SU-DHL-6 (cell line): ENCODE measurements at regions not wholly inside any gene's neighbourhood (a gene's known extent, or its start where the extent isn't known, plus 50 kb on each side); places are given as distances from the start of the nearest gene placed in this dataset.

Source experiments
- H2AFZ ChIP-seq: fragments of 200-600 bp; sonication (generic); 2 replicates; pipeline ENCODE4 v1.6.1; 2014; ENCODE audit warnings: low read depth, mild to moderate bottlenecking, moderate library complexity, mixed read lengths, antibody characterized with exemption, low read length; ENCODE audit not compliant: severe bottlenecking
- H3F3A ChIP-seq: fragments of 200-600 bp; shearing (Covaris generic); 2 replicates; pipeline ENCODE4 v1.6.0; 2016; ENCODE audit warnings: antibody characterized with exemption, mild to moderate bottlenecking; ENCODE audit not compliant: insufficient read depth
- H3K27ac ChIP-seq: fragments of 200-600 bp; sonication (generic); 2 replicates; pipeline ENCODE4 v1.5.1; 2016; ENCODE audit warnings: low read depth, mild to moderate bottlenecking, low read length, moderate library complexity, mixed read lengths
- H3K27me3 ChIP-seq: fragments of 200-600 bp; sonication (generic), shearing (Covaris generic); 2 replicates; pipeline ENCODE4 v1.6.0; 2014; ENCODE audit warnings: mild to moderate bottlenecking, low read length
- H3K36me3 ChIP-seq: fragments of 200-600 bp; sonication (generic); 2 replicates; pipeline ENCODE4 v1.6.1; 2014; ENCODE audit warnings: mild to moderate bottlenecking, low read length, mixed read lengths
- H3K4me2 ChIP-seq: fragments of 300-600, 200-600 bp; shearing (Covaris generic), sonication (generic); 2 replicates; pipeline ENCODE4 v1.6.0; 2014; ENCODE audit warnings: low read length, low read depth, mild to moderate bottlenecking; ENCODE audit not compliant: poor library complexity, severe bottlenecking
- H3K4me3 ChIP-seq: fragments of 200-600 bp; sonication (generic); 2 replicates; pipeline ENCODE4 v1.5.1; 2014; ENCODE audit warnings: antibody characterized with exemption, low read length, mild to moderate bottlenecking, mixed read lengths; ENCODE audit not compliant: insufficient read depth, poor library complexity, severe bottlenecking
- H3K79me2 ChIP-seq: fragments of 200-600 bp; sonication (generic); 2 replicates; pipeline ENCODE4 v1.6.1; 2014; ENCODE audit warnings: mild to moderate bottlenecking, low read length, moderate library complexity; ENCODE audit not compliant: insufficient read depth
- H3K9ac ChIP-seq: fragments of 200-600 bp; sonication (generic); 2 replicates; pipeline ENCODE4 v1.7.0; 2014; ENCODE audit warnings: mild to moderate bottlenecking, low read length
- H3K9me2 ChIP-seq: fragments of 200-600 bp; sonication (generic); replicated peaks from 2 replicates; pipeline ENCODE4 v1.6.1; 2014; ENCODE audit warnings: low read length; ENCODE audit not compliant: insufficient read depth
- H3K9me3 ChIP-seq: fragments of 200-600 bp; sonication (generic); 2 replicates; pipeline ENCODE4 v1.6.1; 2014; ENCODE audit warnings: low read length, mixed read lengths; ENCODE audit not compliant: insufficient read depth
- H4K20me1 ChIP-seq: fragments of 200-600 bp; sonication (generic); 2 replicates; pipeline ENCODE4 v1.6.1; 2014; ENCODE audit warnings: low read depth, mild to moderate bottlenecking, antibody characterized with exemption, low read length, moderate library complexity, mixed read lengths
- EZH2phosphoT487 ChIP-seq: fragments of 200-600 bp; sonication (generic), shearing (Covaris generic); conservative IDR thresholded peaks from 2 replicates; pipeline ENCODE4 v1.6.1; 2018; ENCODE audit warnings: mild to moderate bottlenecking, antibody characterized with exemption, low read length, moderate library complexity, mixed read lengths
- TF ChIP-seq, protein P1 (sequence below): fragments of 200-600 bp; sonication (generic); IDR thresholded peaks from one replicate; pipeline ENCODE4 v1.5.1; 2017; ENCODE audit warnings: antibody characterized with exemption, mild to moderate bottlenecking, low read length, moderate library complexity; ENCODE audit not compliant: insufficient read depth, poor library complexity, severe bottlenecking

DNA sequence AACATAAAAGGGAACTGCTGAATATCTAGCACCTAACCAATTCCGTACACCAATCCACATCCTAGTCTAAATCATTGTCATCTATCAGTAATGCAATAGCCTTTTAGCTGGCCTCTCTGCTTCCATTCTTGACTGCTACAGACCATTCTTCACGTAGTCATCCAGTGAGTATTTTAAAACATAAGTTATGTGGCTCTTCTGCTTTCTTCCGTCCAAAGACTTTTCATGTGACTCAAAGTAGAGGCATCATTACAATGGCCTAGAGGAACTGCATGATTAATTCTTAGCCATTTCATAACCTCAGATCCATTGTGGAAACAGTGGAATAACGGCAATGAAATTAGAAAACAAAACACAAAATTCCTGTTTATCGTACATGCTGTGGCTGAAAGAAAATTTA is 88.9 kb upstream of the CBLB start:
- Histone ChIP-seq H2AFZ (no peak overlapping the region), H3K27ac (no peak overlapping the region), H3K9me3 (no peaks in the 10 kb centered on the region), H3K9ac (no peak overlapping the region), H3F3A (no peaks in the 10 kb centered on the region), H3K4me2 (no peak overlapping the region), H3K36me3 (no peaks in the 10 kb centered on the region), H3K9me2 (no peaks in the 10 kb centered on the region), H3K4me3 (no peak overlapping the region), H3K27me3 (no peaks in the 10 kb centered on the region), H3K79me2 (no peaks in the 10 kb centered on the region), H4K20me1 (no peaks in the 10 kb centered on the region)
- no peak for TF ChIP-seq EZH2phosphoT487
- TF ChIP-seq, protein P1, sequence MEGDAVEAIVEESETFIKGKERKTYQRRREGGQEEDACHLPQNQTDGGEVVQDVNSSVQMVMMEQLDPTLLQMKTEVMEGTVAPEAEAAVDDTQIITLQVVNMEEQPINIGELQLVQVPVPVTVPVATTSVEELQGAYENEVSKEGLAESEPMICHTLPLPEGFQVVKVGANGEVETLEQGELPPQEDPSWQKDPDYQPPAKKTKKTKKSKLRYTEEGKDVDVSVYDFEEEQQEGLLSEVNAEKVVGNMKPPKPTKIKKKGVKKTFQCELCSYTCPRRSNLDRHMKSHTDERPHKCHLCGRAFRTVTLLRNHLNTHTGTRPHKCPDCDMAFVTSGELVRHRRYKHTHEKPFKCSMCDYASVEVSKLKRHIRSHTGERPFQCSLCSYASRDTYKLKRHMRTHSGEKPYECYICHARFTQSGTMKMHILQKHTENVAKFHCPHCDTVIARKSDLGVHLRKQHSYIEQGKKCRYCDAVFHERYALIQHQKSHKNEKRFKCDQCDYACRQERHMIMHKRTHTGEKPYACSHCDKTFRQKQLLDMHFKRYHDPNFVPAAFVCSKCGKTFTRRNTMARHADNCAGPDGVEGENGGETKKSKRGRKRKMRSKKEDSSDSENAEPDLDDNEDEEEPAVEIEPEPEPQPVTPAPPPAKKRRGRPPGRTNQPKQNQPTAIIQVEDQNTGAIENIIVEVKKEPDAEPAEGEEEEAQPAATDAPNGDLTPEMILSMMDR: no peak

DNA sequence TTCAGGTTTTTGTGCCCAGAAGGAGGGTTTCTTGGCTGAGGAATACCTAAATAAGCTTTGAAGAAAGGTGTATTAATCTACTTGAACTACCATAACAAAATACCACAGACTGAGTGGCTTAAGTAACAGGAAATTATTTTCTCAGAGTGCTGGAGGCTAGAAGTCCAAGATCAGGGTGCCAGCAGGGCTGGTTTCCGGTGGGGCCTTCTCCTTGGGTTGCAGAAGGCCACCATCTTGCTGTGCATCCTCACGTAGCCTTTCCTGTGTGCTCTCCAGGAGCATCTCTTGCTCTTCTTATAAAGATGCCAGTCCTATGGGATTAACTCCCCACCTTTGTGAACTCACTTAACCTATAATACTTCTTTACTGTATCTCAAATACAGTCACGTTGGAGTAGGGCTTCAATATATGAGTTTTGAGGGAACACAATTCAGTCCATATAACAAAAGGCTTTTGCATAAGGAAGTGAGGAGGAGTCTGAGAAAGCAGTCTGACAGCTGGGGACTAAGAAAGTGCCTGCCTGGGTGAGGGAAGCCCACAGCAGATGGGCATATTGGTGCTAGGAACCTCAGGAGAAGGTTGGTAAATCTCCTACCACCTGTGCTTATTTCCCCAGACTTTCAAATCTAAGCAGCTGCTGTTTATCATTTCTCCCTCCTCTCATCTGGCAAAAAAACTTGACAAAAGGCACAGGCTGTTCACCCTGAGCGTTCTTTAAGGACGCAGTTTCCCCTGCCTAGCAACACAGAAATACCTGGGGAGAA is 89.6 kb upstream of the CBLB start:
- no peak overlapping the region for H3K4me3 ChIP-seq

DNA sequence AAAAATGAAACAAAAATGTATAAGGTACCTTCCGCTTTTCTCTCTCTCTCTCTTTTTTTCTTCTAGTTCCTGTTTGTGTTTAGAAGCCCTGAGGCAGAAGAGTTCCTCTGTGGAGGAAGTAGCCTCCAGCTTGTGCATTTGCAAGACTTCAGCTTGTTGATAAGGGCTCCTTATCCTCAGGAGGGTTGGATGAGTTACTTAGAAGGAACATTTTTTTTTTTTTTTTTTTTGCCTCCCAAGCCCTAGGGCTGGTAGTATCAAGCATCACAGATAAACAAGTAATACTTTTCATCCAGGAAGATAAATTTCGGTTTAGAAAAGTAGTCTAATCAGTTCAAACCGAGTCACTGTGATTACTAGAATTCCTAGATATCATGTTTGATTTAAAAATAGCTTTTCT is 91.0 kb upstream of the CBLB start:
- no peak for TF ChIP-seq EZH2phosphoT487
- TF ChIP-seq, protein P1: no peak
- no peaks in the 10 kb centered on the region for H3K27me3 ChIP-seq
- no peak overlapping the region for H3K9ac ChIP-seq
- H4K20me1 ChIP-seq: no peaks in the 10 kb centered on the region
- H3K36me3 ChIP-seq: no peaks in the 10 kb centered on the region
- no peak overlapping the region for H2AFZ ChIP-seq
- H3K79me2 ChIP-seq: no peaks in the 10 kb centered on the region
- no peaks in the 10 kb centered on the region for H3F3A ChIP-seq
- H3K4me3 ChIP-seq: no peak overlapping the region
- no peak overlapping the region for H3K27ac ChIP-seq
- no peaks in the 10 kb centered on the region for H3K9me2 ChIP-seq
- no peak overlapping the region for H3K4me2 ChIP-seq
- H3K9me3 ChIP-seq: no peaks in the 10 kb centered on the region

More for the DNA sequence above, 89.6 kb upstream of the CBLB start:
- Histone ChIP-seq H3K27me3 (no peaks in the 10 kb centered on the region), H3K9me3 (no peaks in the 10 kb centered on the region), H3K9me2 (no peaks in the 10 kb centered on the region), H3K27ac (no peak overlapping the region), H3K36me3 (no peaks in the 10 kb centered on the region), H4K20me1 (no peaks in the 10 kb centered on the region), H3F3A (no peaks in the 10 kb centered on the region), H3K4me2 (no peak overlapping the region), H2AFZ (no peak overlapping the region), H3K9ac (no peak overlapping the region), H3K79me2 (no peaks in the 10 kb centered on the region)
- TF ChIP-seq, protein P1: no peak
- TF ChIP-seq EZH2phosphoT487: no peak
